GM12878 (cell line): ENCODE measurements at regions not wholly inside any gene's neighbourhood (a gene's known extent, or its start where the extent isn't known, plus 50 kb on each side); places are given as distances from the start of the nearest gene placed in this dataset.

Experiments used
- CTCF ChIP-seq, 3 experiments: IDR thresholded peaks in 2 of 3; conservative IDR thresholded peaks in 1 of 3; 2 replicates each; pipeline ENCODE4 v1.5.1; 2011; ENCODE audit warnings: low read depth in 3 of 3, low read length in 3 of 3, mild to moderate bottlenecking in 3 of 3, control low read depth in 2 of 3, moderate library complexity in 2 of 3, inconsistent platforms in 1 of 3, mixed read lengths in 1 of 3; ENCODE audit not compliant: control insufficient read depth in 2 of 3, insufficient read depth in 1 of 3; ENCODE audit errors: extremely low read depth in 1 of 3
- PRDM15 ChIP-seq: fragments of 450-650 bp; formaldehyde crosslinking; IDR thresholded peaks from 2 replicates; pipeline ENCODE4 v1.4.0; 2020; ENCODE audit warnings: mild to moderate bottlenecking, moderate library complexity

GRCh38 chr3:72488738-72489035, 359.6 kb downstream of the SHQ1 start:
- TF ChIP-seq CTCF (IDR thresholded peaks at IDR 0.05 in 2 of 3, conservative IDR thresholded peaks at IDR 0.05 in 1 of 3; ENCODE audit: control insufficient read depth in 2 of 3, extremely low read depth in 1 of 3, insufficient read depth in 1 of 3, low read depth in 3 of 3, low read length in 3 of 3) (no peak), PRDM15 (no peak)
